Psoas muscle (tissue), 7 donors: ENCODE measurements at regions not wholly inside any gene's neighbourhood (a gene's known extent, or its start where the extent isn't known, plus 50 kb on each side); places are given as distances from the start of the nearest gene placed in this dataset.
"Not testable (repeated sequence)": the region's sequence is repeated elsewhere in the genome, so short reads cannot be mapped to it uniquely, and the experiment has no call there.

ENCODE experiments used
- ATAC-seq, 4 donors: fragments of 200-7000 bp; cut with Tn5 transposase; one replicate each; pipeline ENCODE4 v1.9.1; 2020; ENCODE audit warnings: moderate library complexity in 3 of 4, mild to moderate bottlenecking in 2 of 4
- DNase-seq, 2 donors: peaks; one replicate each; pipeline ENCODE4 v3.0.0-alpha.2; 2020
- H3K27ac ChIP-seq: fragments of 200-600 bp; one replicate; pipeline ENCODE4 v1.8.0; 2022
- H3K27me3 ChIP-seq, 3 donors: fragments of 200-600 bp in 1 of 3; one replicate each; pipeline versions ENCODE4 v1.6.1 to v1.8.0; 2013 to 2022; ENCODE audit warnings: low read length in 2 of 3, mild to moderate bottlenecking in 2 of 3, moderate library complexity in 1 of 3; ENCODE audit not compliant: insufficient read depth in 3 of 3
- H3K36me3 ChIP-seq, 2 donors: fragments of 200-600 bp in 1 of 2; one replicate each; pipeline versions ENCODE4 v1.6.1 to v1.8.0; 2013 to 2022; ENCODE audit warnings: low read depth in 1 of 2, mild to moderate bottlenecking in 1 of 2, moderate library complexity in 1 of 2; ENCODE audit not compliant: insufficient read depth in 1 of 2
- H3K4me1 ChIP-seq: fragments of 200-600 bp; one replicate; pipeline ENCODE4 v1.8.0; 2022
- H3K4me3 ChIP-seq: fragments of 200-600 bp; one replicate; pipeline ENCODE4 v1.8.0; 2022; ENCODE audit warnings: mild to moderate bottlenecking
- H3K9me3 ChIP-seq: fragments of 200-600 bp; one replicate; pipeline ENCODE4 v1.8.0; 2022
- CTCF ChIP-seq: fragments of 200-600 bp; IDR thresholded peaks from one replicate; pipeline ENCODE4 v1.8.0; 2022; ENCODE audit warnings: antibody characterized with exemption
- WGBS, 3 donors: extraction: QIAGEN DNeasy Blood & Tissue Kit; methylation state at CpG; one replicate each; pipeline versions ENCODE4 v1.1.6 to v1.1.7; 2013; 5-methylcytosine and 5-hydroxymethylcytosine counted together
- intact Hi-C, 2 donors: fragments of 100-400 bp; cut with DNase I; formaldehyde crosslinking; loops; one replicate each; pipeline versions ENCODE4 v1.11.0 to v1.14.2; 2022
- donor health status: healthy with polysubstance abuse.
- donor health status: DM: no; HTN: no; CAD: no; lungs with moderate emphysema.
- donor health status: Bipolar disorder and iron deficiency.
- donor health status: healthy.
- donor health status: DM: yes; HTN: yes; CAD: no.
- donor health status: DM: no; HTN: no; CAD: no.
- donor health status: DM: yes; HTN: yes; CAD: no.

GRCh38 chr14:56998728-56999127 is 188.4 kb upstream of the OTX2 start:
- ATAC-seq (no peak), DNase-seq (no peak)
- Histone ChIP-seq H3K9me3 (no peaks in the 10 kb centered on the region), H3K4me1 (no peaks in the 10 kb centered on the region), H3K27ac (no peak overlapping the region), H3K36me3 (no peaks in the 10 kb centered on the region), H3K27me3 (peaks cover 0 to 2% (median 0%) of the 10 kb centered on the region in 3 donors), H3K4me3 (no peak overlapping the region)
- 88 to 96% (median 89%) methylated on average over 1 of the region's 1 CpG for WGBS, 3 donors
- TF ChIP-seq CTCF: no peak
- intact Hi-C loops: no loop called here

GRCh38 chr14:56996721-56997399 is 186.6 kb upstream of the OTX2 start:
- 55 to 67% (median 55%) methylated on average over 10 of the region's 10 CpGs for WGBS, 3 donors

GRCh38 chr14:56995010-56995409 is 184.7 kb upstream of the OTX2 start:
- Histone ChIP-seq H3K36me3 (no peaks in the 10 kb centered on the region), H3K4me1 (no peaks in the 10 kb centered on the region), H3K4me3 (no peak overlapping the region), H3K9me3 (no peaks in the 10 kb centered on the region), H3K27me3 (no peaks in the 10 kb centered on the region), H3K27ac (no peak overlapping the region)
- no peak for TF ChIP-seq CTCF
- DNase-seq (no peak), ATAC-seq (no peak)
- 61 to 70% (median 66%) methylated on average over 2 of the region's 2 CpGs for WGBS, 3 donors
- intact Hi-C loops: no loop called here

More at GRCh38 chr14:56996721-56997399, 186.6 kb upstream of the OTX2 start:
- intact Hi-C loops: no loop called here
- H3K36me3 ChIP-seq: no peaks in the 10 kb centered on the region
- DNase-seq (no peak), ATAC-seq (no peak)
- no peaks in the 10 kb centered on the region for H3K4me1 ChIP-seq
- no peak overlapping the region for H3K27ac ChIP-seq
- H3K27me3 ChIP-seq: peaks cover 0 to 2% (median 0%) of the 10 kb centered on the region in 3 donors
- no peak for TF ChIP-seq CTCF
- H3K9me3 ChIP-seq: no peaks in the 10 kb centered on the region
- H3K4me3 ChIP-seq: no peak overlapping the region

- Histone ChIP-seq H3K4me1 (no peaks in the 10 kb centered on the region), H3K27ac (no peak overlapping the region), H3K4me3 (no peak overlapping the region), H3K9me3 (no peaks in the 10 kb centered on the region), H3K27me3 (no peaks in the 10 kb centered on the region), H3K36me3 (no peaks in the 10 kb centered on the region)
- no peak for ATAC-seq
- DNase-seq: no peak
- intact Hi-C loops: no loop called here
- no peak for TF ChIP-seq CTCF
- 84 to 87% (median 86%) methylated on average over 19 of the region's 19 CpGs for WGBS, 3 donors
These were observed 182.1 kb upstream of the OTX2 start for GRCh38 chr14:56992332-56992820.

GRCh38 chr14:56990991-56991627 is 180.8 kb upstream of the OTX2 start:
- intact Hi-C loops, ATAC-seq, DNase-seq, H3K36me3 ChIP-seq, H3K4me1 ChIP-seq, H3K4me3 ChIP-seq, H3K9me3 ChIP-seq, H3K27me3 ChIP-seq, H3K27ac ChIP-seq: not testable (repeated sequence)
- WGBS, 3 donors: 94 to 97% (median 95%) methylated on average over 31 to 40 of the region's 41 CpGs
